ENCODE measurements at regions not wholly inside any gene's neighbourhood (a gene's known extent, or its start where the extent isn't known, plus 50 kb on each side); places are given as distances from the start of the nearest gene placed in this dataset.
"Not testable (repeated sequence)": the region's sequence is repeated elsewhere in the genome, so short reads cannot be mapped to it uniquely, and the experiment has no call there.

GRCh38 chr2:59791004-59791618 is 762.3 kb downstream of the BCL11A start:
- DNase-seq (ENCODE audit: low read depth) = no peak

- DNase-seq (ENCODE audit: low read depth) = no peak
Measured at GRCh38 chr2:59790186-59791003, 763.1 kb downstream of the BCL11A start.

GRCh38 chr2:59789523-59789922 is 763.9 kb downstream of the BCL11A start:
- DNase-seq (ENCODE audit: low read depth) = no peak

- DNase-seq (ENCODE audit: low read depth) = no peak
Measured at GRCh38 chr2:59787095-59787494, 766.4 kb downstream of the BCL11A start.

- no peak for DNase-seq (ENCODE audit: low read depth)
Measured at GRCh38 chr2:59786684-59787083, 766.8 kb downstream of the BCL11A start.

GRCh38 chr2:59779571-59779970 is 773.9 kb downstream of the BCL11A start:
- DNase-seq (ENCODE audit: low read depth) = no peak

- no peak for DNase-seq (ENCODE audit: low read depth)
Measured at GRCh38 chr2:59777120-59777519, 776.3 kb downstream of the BCL11A start.

- DNase-seq (ENCODE audit: low read depth) = no peak
Measured at GRCh38 chr2:59776726-59777008, 776.8 kb downstream of the BCL11A start.

- DNase-seq (ENCODE audit: low read depth) = no peak
Measured at GRCh38 chr2:59774821-59775433, 778.5 kb downstream of the BCL11A start.

- DNase-seq (ENCODE audit: low read depth) = no peak
Measured at GRCh38 chr2:59770651-59771050, 782.8 kb downstream of the BCL11A start.

GRCh38 chr2:59761966-59762365 is 791.5 kb downstream of the BCL11A start:
- DNase-seq (ENCODE audit: low read depth) = no peak

GRCh38 chr2:59756150-59756549 is 797.3 kb downstream of the BCL11A start:
- DNase-seq (ENCODE audit: low read depth) = no peak

GRCh38 chr2:59754011-59754735 is 799.3 kb downstream of the BCL11A start:
- DNase-seq (ENCODE audit: low read depth) = no peak

GRCh38 chr2:59752512-59752911 is 800.9 kb downstream of the BCL11A start:
- no peak for DNase-seq (ENCODE audit: low read depth)

GRCh38 chr2:59752071-59752470 is 801.4 kb downstream of the BCL11A start:
- DNase-seq (ENCODE audit: low read depth) = no peak

- not testable (repeated sequence) for DNase-seq (ENCODE audit: low read depth)
Measured at GRCh38 chr2:59751214-59751613, 802.2 kb downstream of the BCL11A start.

- no peak for DNase-seq (ENCODE audit: low read depth)
Measured at GRCh38 chr2:59746291-59746690, 807.2 kb downstream of the BCL11A start.

GRCh38 chr2:59745085-59745484 is 808.4 kb downstream of the BCL11A start:
- DNase-seq (ENCODE audit: low read depth) = no peak

GRCh38 chr2:59744436-59744835 is 809.0 kb downstream of the BCL11A start:
- DNase-seq (ENCODE audit: low read depth) = no peak

- no peak for DNase-seq (ENCODE audit: low read depth)
Measured at GRCh38 chr2:59741840-59742239, 811.6 kb downstream of the BCL11A start.

- no peak for DNase-seq (ENCODE audit: low read depth)
Measured at GRCh38 chr2:59739166-59739565, 814.3 kb downstream of the BCL11A start.

GRCh38 chr2:59737299-59737698 is 816.2 kb downstream of the BCL11A start:
- DNase-seq (ENCODE audit: low read depth) = no peak

GRCh38 chr2:59734743-59735142 is 818.7 kb downstream of the BCL11A start:
- no peak for DNase-seq (ENCODE audit: low read depth)
